ENCODE measurements at regions not wholly inside any gene's neighbourhood (a gene's known extent, or its start where the extent isn't known, plus 50 kb on each side); places are given as distances from the start of the nearest gene placed in this dataset.

DNA sequence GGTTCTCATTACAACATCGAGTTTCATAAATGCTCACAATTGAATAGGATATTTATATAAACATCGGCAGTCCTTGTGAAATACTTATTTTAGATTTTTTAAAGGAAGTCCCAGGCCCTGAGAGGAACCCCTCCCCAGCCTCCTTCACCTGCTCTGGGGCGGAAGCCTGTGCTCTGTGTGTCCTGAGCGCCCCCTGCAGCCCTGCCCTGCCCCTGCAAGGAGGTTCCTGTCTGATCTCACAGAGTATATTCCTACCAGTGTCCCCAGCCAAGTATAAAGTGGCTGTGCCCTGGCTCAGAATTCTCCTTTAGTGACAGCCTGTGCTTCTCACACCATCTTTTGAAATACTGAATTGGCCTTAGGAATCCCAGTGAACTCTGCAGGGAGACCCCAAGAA is 659.5 kb downstream of the TMEM121 start:
- TF ChIP-seq, protein P1, sequence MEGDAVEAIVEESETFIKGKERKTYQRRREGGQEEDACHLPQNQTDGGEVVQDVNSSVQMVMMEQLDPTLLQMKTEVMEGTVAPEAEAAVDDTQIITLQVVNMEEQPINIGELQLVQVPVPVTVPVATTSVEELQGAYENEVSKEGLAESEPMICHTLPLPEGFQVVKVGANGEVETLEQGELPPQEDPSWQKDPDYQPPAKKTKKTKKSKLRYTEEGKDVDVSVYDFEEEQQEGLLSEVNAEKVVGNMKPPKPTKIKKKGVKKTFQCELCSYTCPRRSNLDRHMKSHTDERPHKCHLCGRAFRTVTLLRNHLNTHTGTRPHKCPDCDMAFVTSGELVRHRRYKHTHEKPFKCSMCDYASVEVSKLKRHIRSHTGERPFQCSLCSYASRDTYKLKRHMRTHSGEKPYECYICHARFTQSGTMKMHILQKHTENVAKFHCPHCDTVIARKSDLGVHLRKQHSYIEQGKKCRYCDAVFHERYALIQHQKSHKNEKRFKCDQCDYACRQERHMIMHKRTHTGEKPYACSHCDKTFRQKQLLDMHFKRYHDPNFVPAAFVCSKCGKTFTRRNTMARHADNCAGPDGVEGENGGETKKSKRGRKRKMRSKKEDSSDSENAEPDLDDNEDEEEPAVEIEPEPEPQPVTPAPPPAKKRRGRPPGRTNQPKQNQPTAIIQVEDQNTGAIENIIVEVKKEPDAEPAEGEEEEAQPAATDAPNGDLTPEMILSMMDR (conservative IDR thresholded peaks at IDR 0.05; ENCODE audit: low read depth, low read length), result no peak
- TF ChIP-seq EZH2phosphoT487 (IDR thresholded peaks at IDR 0.05; ENCODE audit: borderline replicate concordance, low read length), result no peak
